HFF-Myc (cell line): ENCODE measurements at regions not wholly inside any gene's neighbourhood (a gene's known extent, or its start where the extent isn't known, plus 50 kb on each side); places are given as distances from the start of the nearest gene placed in this dataset.

Source experiments
- DNase-seq: peaks from one replicate; pipeline ENCODE4 v3.0.0-alpha.2; 2011; ENCODE audit warnings: low read depth; ENCODE audit errors: extremely low read depth
- H3K4me3 ChIP-seq: replicated peaks from 2 replicates; pipeline ENCODE4 v1.5.1; 2011; ENCODE audit warnings: low read depth, mild to moderate bottlenecking, control low read depth, low read length
- CTCF ChIP-seq: IDR thresholded peaks from 2 replicates; pipeline ENCODE4 v1.5.1; 2012; ENCODE audit warnings: mild to moderate bottlenecking, low read depth, low read length, control low read depth; ENCODE audit errors: missing control alignments

- no peak overlapping the region for H3K4me3 ChIP-seq
- no peak for DNase-seq
- TF ChIP-seq CTCF: no peak
Observed at GRCh38 chr2:5982193-5982902, 290.2 kb downstream of the SOX11 start.

- DNase-seq: no peak
- TF ChIP-seq CTCF: no peak
- no peak overlapping the region for H3K4me3 ChIP-seq
Observed at GRCh38 chr2:5982903-5983265, 290.7 kb downstream of the SOX11 start.

GRCh38 chr2:5983511-5984272, 291.5 kb downstream of the SOX11 start:
- no peak overlapping the region for H3K4me3 ChIP-seq
- TF ChIP-seq CTCF: no peak
- DNase-seq: no peak

- no peak for TF ChIP-seq CTCF
Observed at GRCh38 chr2:5984273-5984655, 292.1 kb downstream of the SOX11 start.

GRCh38 chr2:5984946-5985345, 292.8 kb downstream of the SOX11 start:
- H3K4me3 ChIP-seq: no peak overlapping the region
- no peak for DNase-seq
- no peak for TF ChIP-seq CTCF

More at GRCh38 chr2:5984273-5984655, 292.1 kb downstream of the SOX11 start:
- no peak overlapping the region for H3K4me3 ChIP-seq
- no peak for DNase-seq

- TF ChIP-seq CTCF: no peak
- H3K4me3 ChIP-seq: no peak overlapping the region
- DNase-seq: no peak
Observed at GRCh38 chr2:5985536-5986385, 293.6 kb downstream of the SOX11 start.
